HepG2 (cell line): ENCODE measurements at regions not wholly inside any gene's neighbourhood (a gene's known extent, or its start where the extent isn't known, plus 50 kb on each side); places are given as distances from the start of the nearest gene placed in this dataset.

Experiments used
- ATAC-seq: fragments of 200-7000 bp; cut with Tn5 transposase; 3 replicates; pipeline ENCODE4 v1.9.1; 2020; ENCODE audit warnings: mild to moderate bottlenecking, moderate library complexity
- BruUV-seq: library from RNA; stranded (reverse); fragments of 400-500 nt; replicated peaks from 2 replicates; lab custom pipeline; 2021; lab: Mats Ljungman, UMichigan
- CTCF ChIA-PET: fragments of 300-600 bp; formaldehyde crosslinking; extraction: SDS; loops from one replicate; lab custom pipeline; 2021; ENCODE audit warnings: low total read pairs, inconsistent platforms, low intra/inter-chr PET ratio; lab: Yijun Ruan, JAX
- POLR2A ChIA-PET: fragments of 350-600 bp; sonication (Branson Sonifier 250); formaldehyde crosslinking; loops from one replicate; lab custom pipeline; 2020; ENCODE audit warnings: antibody characterized with exemption, inconsistent platforms; lab: Yijun Ruan, JAX
- DNase-seq: peaks from one replicate; pipeline ENCODE4 v3.0.0-alpha.2; 2015; ENCODE audit warnings: low spot score
- FAIRE-seq: peaks from 3 replicates; lab custom pipeline; 2011; peaks lifted over from hg19 to GRCh38; lab: Jason Lieb, UNC
- H2AFZ ChIP-seq: one replicate; pipeline ENCODE4 v1.6.1; 2011; ENCODE audit warnings: low read length, inconsistent platforms
- H3K27ac ChIP-seq: fragments of 300-600 bp; 3 replicates; pipeline ENCODE4 v1.8.0; 2011; ENCODE audit warnings: mixed run types, mild to moderate bottlenecking, mixed read lengths, low read length, inconsistent platforms; ENCODE audit not compliant: insufficient read depth; ENCODE audit errors: extremely low read length
- H3K27me3 ChIP-seq, 2 experiments: fragments of 200-600 bp in 1 of 2; 2 replicates in 1 of 2; 3 replicates in 1 of 2; pipeline versions ENCODE4 v1.6.0 to v1.8.0; 2011; ENCODE audit warnings: low read length in 2 of 2, mild to moderate bottlenecking in 2 of 2, moderate library complexity in 2 of 2, inconsistent platforms in 1 of 2; ENCODE audit not compliant: insufficient read depth in 2 of 2, control insufficient read depth in 1 of 2
- H3K36me3 ChIP-seq, 2 experiments: fragments of 200-600 bp in 1 of 2; replicated peaks in 1 of 2; 2 replicates in 1 of 2; 3 replicates in 1 of 2; pipeline versions ENCODE4 v1.5.1 to v1.8.0; 2011; ENCODE audit warnings: low read length in 2 of 2, inconsistent platforms in 1 of 2; ENCODE audit not compliant: insufficient read depth in 2 of 2, control insufficient read depth in 1 of 2
- H3K4me1 ChIP-seq: 2 replicates; pipeline ENCODE4 v1.5.1; 2012; ENCODE audit warnings: low read length, inconsistent platforms; ENCODE audit not compliant: insufficient read depth
- H3K4me2 ChIP-seq: 2 replicates; pipeline ENCODE4 v1.6.0; 2011; ENCODE audit warnings: low read depth, low read length, inconsistent platforms
- H3K4me3 ChIP-seq, 3 experiments: fragments of 200-600 bp in 1 of 3; sonication (generic), shearing (Covaris generic) in 1 of 3; replicated peaks in 1 of 3; 2 replicates each; pipeline ENCODE4 v1.5.1; 2011 to 2016; ENCODE audit warnings: low read length in 3 of 3, inconsistent platforms in 2 of 3, low read depth in 2 of 3, mild to moderate bottlenecking in 2 of 3, control low read depth in 1 of 3, mixed read lengths in 1 of 3; ENCODE audit not compliant: insufficient read depth in 1 of 3
- H3K79me2 ChIP-seq: one replicate; pipeline ENCODE4 v1.6.1; 2011; ENCODE audit warnings: low read length, inconsistent platforms; ENCODE audit not compliant: insufficient read depth
- H3K9ac ChIP-seq: 2 replicates; pipeline ENCODE4 v1.6.0; 2011; ENCODE audit warnings: mild to moderate bottlenecking, low read depth, low read length, inconsistent platforms; ENCODE audit not compliant: insufficient read depth
- H3K9me3 ChIP-seq: 2 replicates; pipeline ENCODE4 v1.5.1; 2012; ENCODE audit warnings: mild to moderate bottlenecking, low read length
- H4K20me1 ChIP-seq: 2 replicates; pipeline ENCODE4 v1.6.0; 2011; ENCODE audit warnings: inconsistent platforms, mild to moderate bottlenecking, low read length, moderate library complexity; ENCODE audit not compliant: insufficient read depth
- ELF3 ChIP-seq: IDR thresholded peaks from 2 replicates; pipeline ENCODE4 v1.6.1; 2016; ENCODE audit warnings: missing genetic modification reagents, missing compliant biosample characterization
- FOXM1 ChIP-seq: sonication (generic); formaldehyde crosslinking; IDR thresholded peaks from 2 replicates; pipeline ENCODE4 v1.5.0; 2020; ENCODE audit warnings: missing genetic modification reagents
- GPN1 ChIP-seq: sonication (generic); formaldehyde crosslinking; IDR thresholded peaks from 2 replicates; pipeline ENCODE4 v1.5.1; 2020; ENCODE audit warnings: missing genetic modification reagents, borderline replicate concordance
- HDAC2 ChIP-seq: sonication (generic); formaldehyde crosslinking; IDR thresholded peaks from 2 replicates; pipeline ENCODE4 v1.4.0; 2020; ENCODE audit warnings: missing genetic modification reagents
- HMG20A ChIP-seq: IDR thresholded peaks from 2 replicates; pipeline ENCODE4 v1.6.1; 2016; ENCODE audit warnings: borderline replicate concordance
- IRX3 ChIP-seq: sonication (generic); formaldehyde crosslinking; IDR thresholded peaks from 2 replicates; pipeline ENCODE4 v1.8.1; 2023; ENCODE audit warnings: mild to moderate bottlenecking, low read depth, missing genetic modification reagents, borderline replicate concordance
- MBD4 ChIP-seq: IDR thresholded peaks from 2 replicates; pipeline ENCODE4 v1.6.1; 2012; ENCODE audit warnings: low read length, inconsistent platforms, borderline replicate concordance
- RELA ChIP-seq: sonication (generic); formaldehyde crosslinking; IDR thresholded peaks from 2 replicates; pipeline ENCODE4 v1.4.0; 2020; ENCODE audit warnings: missing genetic modification reagents
- RXRA ChIP-seq: sonication (generic); formaldehyde crosslinking; IDR thresholded peaks from 2 replicates; pipeline ENCODE4 v1.5.1; 2020; ENCODE audit warnings: missing genetic modification reagents
- SRSF4 ChIP-seq: fragments of 200-400 bp; formaldehyde crosslinking; IDR thresholded peaks from one replicate; pipeline ENCODE4 v1.6.1; 2018; ENCODE audit warnings: mild to moderate bottlenecking, low read depth, low read length, moderate library complexity; ENCODE audit not compliant: poor library complexity, severe bottlenecking
- TOE1 ChIP-seq: sonication (generic); formaldehyde crosslinking; IDR thresholded peaks from 2 replicates; pipeline ENCODE4 v1.4.0; 2020; ENCODE audit warnings: mild to moderate bottlenecking, missing genetic modification reagents
- ZNF12 ChIP-seq: sonication (generic); formaldehyde crosslinking; IDR thresholded peaks from 2 replicates; pipeline ENCODE4 v1.5.0; 2020; ENCODE audit warnings: missing genetic modification reagents
- ZNF225 ChIP-seq: sonication (generic); formaldehyde crosslinking; IDR thresholded peaks from 2 replicates; pipeline ENCODE4 v1.4.0; 2020; ENCODE audit warnings: mild to moderate bottlenecking, missing genetic modification reagents
- ZNF3 ChIP-seq: IDR thresholded peaks from 2 replicates; pipeline ENCODE4 v1.7.0; 2017; ENCODE audit warnings: inconsistent platforms
- ZNF382 ChIP-seq: sonication (generic); formaldehyde crosslinking; IDR thresholded peaks from 2 replicates; pipeline ENCODE4 v1.5.0; 2020; ENCODE audit warnings: missing genetic modification reagents, mild to moderate bottlenecking, borderline replicate concordance
- ZNF441 ChIP-seq: sonication (generic); formaldehyde crosslinking; IDR thresholded peaks from 2 replicates; pipeline ENCODE4 v1.7.0; 2021; ENCODE audit warnings: missing genetic modification reagents, borderline replicate concordance
- ZNF556 ChIP-seq: sonication (generic); formaldehyde crosslinking; IDR thresholded peaks from 2 replicates; pipeline ENCODE4 v1.4.0; 2020; ENCODE audit warnings: mild to moderate bottlenecking, missing genetic modification reagents, borderline replicate concordance
- ZNF766 ChIP-seq: sonication (generic); formaldehyde crosslinking; IDR thresholded peaks from 2 replicates; pipeline ENCODE4 v1.5.0; 2020; ENCODE audit warnings: missing genetic modification reagents, borderline replicate concordance
- WGBS: methylation state at CpG from one replicate; pipeline ENCODE4 v1.1.6; 2017; ENCODE audit warnings: low lambda C conversion rate; 5-methylcytosine and 5-hydroxymethylcytosine counted together
- in situ Hi-C: cut with HindIII; loops from 2 replicates; pipeline ENCODE4 v1.10.0; 2017; ENCODE audit warnings: low pct_unique_long_range_greater_than_20kb; ENCODE audit not compliant: extremely low pct_ligation_motif_present
- intact Hi-C: fragments of 100-400 bp; cut with micrococcal nuclease; formaldehyde crosslinking; loops from one replicate; pipeline ENCODE4 v1.10.0; 2022; ENCODE audit not compliant: unreplicated experiment
- TF ChIP-seq, protein P1 (sequence below): sonication (generic); formaldehyde crosslinking; conservative IDR thresholded peaks from 2 replicates; pipeline ENCODE4 v1.8.0; 2022; ENCODE audit warnings: missing genetic modification reagents

DNA sequence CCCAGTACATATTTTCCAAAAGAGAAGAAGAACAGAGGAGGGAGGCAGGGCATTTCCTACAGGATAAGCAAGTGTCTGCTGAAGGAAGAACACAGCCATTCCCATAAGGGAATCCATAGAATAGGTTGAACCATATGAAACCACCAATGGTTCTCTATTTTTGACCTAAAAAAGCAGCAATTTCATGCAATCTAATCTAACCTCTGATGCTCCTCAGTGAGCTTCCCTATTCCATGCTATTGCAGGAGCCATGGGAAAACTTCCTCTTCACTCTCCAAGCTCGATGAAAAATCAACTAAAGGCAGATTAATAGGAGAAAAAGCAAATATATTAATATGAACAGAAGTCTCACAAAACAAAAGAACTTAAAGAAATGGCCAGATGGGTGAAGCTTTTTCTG lies 50.5 kb downstream of the SIPA1L2 start:
- WGBS = 0% methylated on average over 1 of the region's 1 CpG
- intact Hi-C loops (no loop called here), in situ Hi-C loops (no loop called here)
- Histone ChIP-seq H3K27me3 (0 out of 5 replicates have a peak, but pooled peaks cover 0 to 2% of the 10 kb centered on the region in 2 experiments), H3K79me2 (no peaks in the 10 kb centered on the region), H3K27ac (no peak overlapping the region), H4K20me1 (no peaks in the 10 kb centered on the region), H3K4me2 (no peak overlapping the region), H3K4me3 (no peak overlapping the region), H3K9me3 (no peaks in the 10 kb centered on the region), H3K4me1 (no peaks in the 10 kb centered on the region), H2AFZ (no peak overlapping the region), H3K9ac (no peak overlapping the region), H3K36me3 (no peaks in the 10 kb centered on the region)
- ChIA-PET POLR2A (no interaction called here), CTCF (no interaction called here)
- ATAC-seq = no peak
- BruUV-seq = no TSS peak
- no peak for FAIRE-seq
- no peak for DNase-seq
- TF ChIP-seq ZNF441 (CRISPR knock-in tag) (no peak), GPN1 (CRISPR knock-in tag) (no peak), ZNF225 (no peak), HMG20A (no peak), FOXM1 (CRISPR knock-in tag) (no peak), ZNF556 (CRISPR knock-in tag) (no peak), ZNF382 (CRISPR knock-in tag) (no peak), RELA (CRISPR knock-in tag) (no peak), ZNF766 (CRISPR knock-in tag) (no peak), TOE1 (CRISPR knock-in tag) (no peak), ZNF3 (CRISPR knock-in tag) (no peak), RXRA (CRISPR knock-in tag) (no peak), MBD4 (no peak), SRSF4 (no peak), IRX3 (CRISPR knock-in tag) (no peak), HDAC2 (no peak), ELF3 (CRISPR knock-in tag) (no peak), ZNF12 (CRISPR knock-in tag) (no peak)
- TF ChIP-seq, protein P1, sequence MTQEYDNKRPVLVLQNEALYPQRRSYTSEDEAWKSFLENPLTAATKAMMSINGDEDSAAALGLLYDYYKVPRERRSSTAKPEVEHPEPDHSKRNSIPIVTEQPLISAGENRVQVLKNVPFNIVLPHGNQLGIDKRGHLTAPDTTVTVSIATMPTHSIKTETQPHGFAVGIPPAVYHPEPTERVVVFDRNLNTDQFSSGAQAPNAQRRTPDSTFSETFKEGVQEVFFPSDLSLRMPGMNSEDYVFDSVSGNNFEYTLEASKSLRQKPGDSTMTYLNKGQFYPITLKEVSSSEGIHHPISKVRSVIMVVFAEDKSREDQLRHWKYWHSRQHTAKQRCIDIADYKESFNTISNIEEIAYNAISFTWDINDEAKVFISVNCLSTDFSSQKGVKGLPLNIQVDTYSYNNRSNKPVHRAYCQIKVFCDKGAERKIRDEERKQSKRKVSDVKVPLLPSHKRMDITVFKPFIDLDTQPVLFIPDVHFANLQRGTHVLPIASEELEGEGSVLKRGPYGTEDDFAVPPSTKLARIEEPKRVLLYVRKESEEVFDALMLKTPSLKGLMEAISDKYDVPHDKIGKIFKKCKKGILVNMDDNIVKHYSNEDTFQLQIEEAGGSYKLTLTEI (CRISPR knock-in tag) = no peak
